ENCODE measurements at regions not wholly inside any gene's neighbourhood (a gene's known extent, or its start where the extent isn't known, plus 50 kb on each side); places are given as distances from the start of the nearest gene placed in this dataset.

DNA sequence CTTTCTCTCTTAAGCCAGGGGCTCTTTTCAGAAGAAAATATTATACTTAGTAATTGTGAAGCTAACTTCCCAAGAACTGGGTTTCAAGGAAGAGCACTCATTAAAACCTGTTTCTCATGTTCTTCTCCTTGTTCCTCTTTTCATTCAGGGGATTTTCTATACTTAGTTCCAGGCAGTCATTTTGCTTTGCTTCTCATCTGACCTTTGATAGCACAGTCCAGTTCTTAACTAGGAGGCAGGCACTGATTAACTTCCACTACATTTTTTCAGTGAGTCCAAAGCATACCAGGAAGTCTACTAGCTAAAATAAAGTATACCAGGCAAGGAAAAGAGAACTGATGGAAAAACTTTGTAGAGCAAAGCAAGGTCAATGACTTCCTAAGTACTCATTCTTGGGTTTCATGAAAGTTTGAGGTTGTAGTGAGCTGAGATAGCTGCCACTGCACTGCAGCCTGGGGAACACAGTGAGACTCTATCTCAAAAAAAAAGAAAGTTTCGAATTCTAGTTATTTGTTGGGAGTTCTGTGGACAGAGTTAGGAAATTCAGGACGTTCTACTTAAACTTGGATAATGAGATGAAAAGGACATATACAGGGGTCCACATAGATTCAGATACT, 190.1 kb upstream of the HS3ST1 start (continued):
- TF ChIP-seq, protein P1, sequence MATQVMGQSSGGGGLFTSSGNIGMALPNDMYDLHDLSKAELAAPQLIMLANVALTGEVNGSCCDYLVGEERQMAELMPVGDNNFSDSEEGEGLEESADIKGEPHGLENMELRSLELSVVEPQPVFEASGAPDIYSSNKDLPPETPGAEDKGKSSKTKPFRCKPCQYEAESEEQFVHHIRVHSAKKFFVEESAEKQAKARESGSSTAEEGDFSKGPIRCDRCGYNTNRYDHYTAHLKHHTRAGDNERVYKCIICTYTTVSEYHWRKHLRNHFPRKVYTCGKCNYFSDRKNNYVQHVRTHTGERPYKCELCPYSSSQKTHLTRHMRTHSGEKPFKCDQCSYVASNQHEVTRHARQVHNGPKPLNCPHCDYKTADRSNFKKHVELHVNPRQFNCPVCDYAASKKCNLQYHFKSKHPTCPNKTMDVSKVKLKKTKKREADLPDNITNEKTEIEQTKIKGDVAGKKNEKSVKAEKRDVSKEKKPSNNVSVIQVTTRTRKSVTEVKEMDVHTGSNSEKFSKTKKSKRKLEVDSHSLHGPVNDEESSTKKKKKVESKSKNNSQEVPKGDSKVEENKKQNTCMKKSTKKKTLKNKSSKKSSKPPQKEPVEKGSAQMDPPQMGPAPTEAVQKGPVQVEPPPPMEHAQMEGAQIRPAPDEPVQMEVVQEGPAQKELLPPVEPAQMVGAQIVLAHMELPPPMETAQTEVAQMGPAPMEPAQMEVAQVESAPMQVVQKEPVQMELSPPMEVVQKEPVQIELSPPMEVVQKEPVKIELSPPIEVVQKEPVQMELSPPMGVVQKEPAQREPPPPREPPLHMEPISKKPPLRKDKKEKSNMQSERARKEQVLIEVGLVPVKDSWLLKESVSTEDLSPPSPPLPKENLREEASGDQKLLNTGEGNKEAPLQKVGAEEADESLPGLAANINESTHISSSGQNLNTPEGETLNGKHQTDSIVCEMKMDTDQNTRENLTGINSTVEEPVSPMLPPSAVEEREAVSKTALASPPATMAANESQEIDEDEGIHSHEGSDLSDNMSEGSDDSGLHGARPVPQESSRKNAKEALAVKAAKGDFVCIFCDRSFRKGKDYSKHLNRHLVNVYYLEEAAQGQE (IDR thresholded peaks at IDR 0.05; ENCODE audit: low read depth, low read length): no peak
- TF ChIP-seq FOXJ3 (CRISPR knock-in tag; IDR thresholded peaks at IDR 0.05): no peak
- no peak for TF ChIP-seq GABPA (IDR thresholded peaks at IDR 0.05; ENCODE audit: low read depth)

- no peaks in the 10 kb centered on the region for H3K36me3 ChIP-seq (replicated peaks in 1 of 2; ENCODE audit: control insufficient read depth in 1 of 2, insufficient read depth in 2 of 2, low read length in 1 of 2)
- no peak for DNase-seq
- H3F3A ChIP-seq (replicated peaks; ENCODE audit: insufficient read depth): no peaks in the 10 kb centered on the region
- no peaks in the 10 kb centered on the region for H3K27me3 ChIP-seq (ENCODE audit: insufficient read depth)
- H4K20me1 ChIP-seq (ENCODE audit: insufficient read depth): no peaks in the 10 kb centered on the region
- H3K4me2 ChIP-seq: no peak overlapping the region
- no peaks in the 10 kb centered on the region for H3K9me2 ChIP-seq
- no peaks in the 10 kb centered on the region for H3K4me1 ChIP-seq (ENCODE audit: control insufficient read depth in 1 of 2, insufficient read depth in 2 of 2, low read depth in 1 of 2, low read length in 1 of 2)
- no peak overlapping the region for H3K9ac ChIP-seq
- no peaks in the 10 kb centered on the region for H3K9me3 ChIP-seq
- ChIA-PET POLR2A (no interaction called here), CTCF (no interaction called here)
- H2AFZ ChIP-seq (ENCODE audit: low read depth): no peak overlapping the region
- H3K4me3 ChIP-seq (ENCODE audit: low read depth in 2 of 2, low read length in 1 of 2): no peak overlapping the region
- 9% methylated on average over 4 of the region's 4 CpGs for WGBS (ENCODE audit: low lambda C conversion rate)
- no peaks in the 10 kb centered on the region for H3K79me2 ChIP-seq (ENCODE audit: insufficient read depth)
- H3K27ac ChIP-seq (ENCODE audit: low read depth in 2 of 2, low read length in 1 of 2): no peak overlapping the region
- no peak for TF ChIP-seq SMC3 (IDR thresholded peaks at IDR 0.05; ENCODE audit: low read depth, low read length)
- no peak for TF ChIP-seq TEAD4 (IDR thresholded peaks at IDR 0.05; ENCODE audit: borderline replicate concordance, insufficient read depth)
- TF ChIP-seq POLR2AphosphoS5 (IDR thresholded peaks at IDR 0.05; ENCODE audit: low read depth, low read length): no peak
- no peak for TF ChIP-seq USF2 (IDR thresholded peaks at IDR 0.05; ENCODE audit: borderline replicate concordance, low read depth, low read length)
- TF ChIP-seq TCF12 (IDR thresholded peaks at IDR 0.05): no peak
- no peak for TF ChIP-seq MEF2A (IDR thresholded peaks at IDR 0.05; ENCODE audit: borderline replicate concordance, low read depth)
- TF ChIP-seq RFX5 (IDR thresholded peaks at IDR 0.05; ENCODE audit: low read length): no peak
- TF ChIP-seq, protein P2, sequence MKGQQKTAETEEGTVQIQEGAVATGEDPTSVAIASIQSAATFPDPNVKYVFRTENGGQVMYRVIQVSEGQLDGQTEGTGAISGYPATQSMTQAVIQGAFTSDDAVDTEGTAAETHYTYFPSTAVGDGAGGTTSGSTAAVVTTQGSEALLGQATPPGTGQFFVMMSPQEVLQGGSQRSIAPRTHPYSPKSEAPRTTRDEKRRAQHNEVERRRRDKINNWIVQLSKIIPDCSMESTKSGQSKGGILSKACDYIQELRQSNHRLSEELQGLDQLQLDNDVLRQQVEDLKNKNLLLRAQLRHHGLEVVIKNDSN (IDR thresholded peaks at IDR 0.05; ENCODE audit: borderline replicate concordance, low read depth): no peak
- TF ChIP-seq FOXM1 (IDR thresholded peaks at IDR 0.05; ENCODE audit: low read depth): no peak
- TF ChIP-seq IRF3 (IDR thresholded peaks at IDR 0.05; ENCODE audit: low read depth, low read length): no peak
- no peak for TF ChIP-seq SIN3A (IDR thresholded peaks at IDR 0.05; ENCODE audit: borderline replicate concordance, low read depth, low read length)
- no peak for TF ChIP-seq FOXJ3 (CRISPR knock-in tag; IDR thresholded peaks at IDR 0.05)
- TF ChIP-seq MXI1 (IDR thresholded peaks at IDR 0.05; ENCODE audit: low read depth, low read length): no peak
- no peak for TF ChIP-seq EP300 (IDR thresholded peaks at IDR 0.05; ENCODE audit: borderline replicate concordance in 1 of 2, low read depth in 1 of 2, low read length in 1 of 2)
These were observed 188.2 kb upstream of the HS3ST1 start for GRCh38 chr4:11616856-11617255.
